ENCODE measurements at regions not wholly inside any gene's neighbourhood (a gene's known extent, or its start where the extent isn't known, plus 50 kb on each side); places are given as distances from the start of the nearest gene placed in this dataset.

GRCh38 chr1:218865591-218865990, 308.1 kb upstream of the LYPLAL1 start:
- no peak for DNase-seq

- DNase-seq = no peak
Measured at GRCh38 chr1:218866507-218866906, 307.2 kb upstream of the LYPLAL1 start.

- DNase-seq = no peak
Measured at GRCh38 chr1:218867066-218867465, 306.6 kb upstream of the LYPLAL1 start.

- no peak for DNase-seq
Measured at GRCh38 chr1:218867941-218868626, 305.6 kb upstream of the LYPLAL1 start.

GRCh38 chr1:218869276-218869675, 304.4 kb upstream of the LYPLAL1 start:
- DNase-seq = no peak

- no peak for DNase-seq
Measured at GRCh38 chr1:218872026-218872425, 301.7 kb upstream of the LYPLAL1 start.

- DNase-seq = no peak
Measured at GRCh38 chr1:218872928-218873327, 300.8 kb upstream of the LYPLAL1 start.

GRCh38 chr1:218874313-218874712, 299.4 kb upstream of the LYPLAL1 start:
- DNase-seq = no peak

- no peak for DNase-seq
Measured at GRCh38 chr1:218874801-218875400, 298.8 kb upstream of the LYPLAL1 start.

- no peak for DNase-seq
Measured at GRCh38 chr1:218878369-218878768, 295.3 kb upstream of the LYPLAL1 start.

- DNase-seq = no peak
Measured at GRCh38 chr1:218880484-218881060, 293.1 kb upstream of the LYPLAL1 start.

GRCh38 chr1:218882454-218882853, 291.2 kb upstream of the LYPLAL1 start:
- DNase-seq = no peak

GRCh38 chr1:218886101-218886871, 287.4 kb upstream of the LYPLAL1 start:
- peak in 25 of 56 donors; percentile 2 to 54 (median 12) for DNase-seq

- no peak for DNase-seq
Measured at GRCh38 chr1:218887141-218887925, 286.3 kb upstream of the LYPLAL1 start.

- no peak for DNase-seq
Measured at GRCh38 chr1:218890451-218890850, 283.2 kb upstream of the LYPLAL1 start.

- no peak for DNase-seq
Measured at GRCh38 chr1:218891577-218891976, 282.1 kb upstream of the LYPLAL1 start.

- no peak for DNase-seq
Measured at GRCh38 chr1:218895064-218895587, 278.6 kb upstream of the LYPLAL1 start.

- no peak for DNase-seq
Measured at GRCh38 chr1:218896202-218896601, 277.5 kb upstream of the LYPLAL1 start.

GRCh38 chr1:218898921-218899320, 274.8 kb upstream of the LYPLAL1 start:
- DNase-seq = no peak

GRCh38 chr1:218900615-218901014, 273.1 kb upstream of the LYPLAL1 start:
- DNase-seq = no peak

- DNase-seq = no peak
Measured at GRCh38 chr1:218904416-218904815, 269.3 kb upstream of the LYPLAL1 start.

Data from amygdala (tissue), 56 donors.